GM12878 (cell line): ENCODE measurements at regions not wholly inside any gene's neighbourhood (a gene's known extent, or its start where the extent isn't known, plus 50 kb on each side); places are given as distances from the start of the nearest gene placed in this dataset.

ENCODE experiments used
- ATAC-seq: fragments of 200-7000 bp; cut with Tn5 transposase; 3 replicates; pipeline ENCODE4 v1.9.1; 2020; ENCODE audit warnings: mild to moderate bottlenecking, moderate library complexity
- BruUV-seq: library from RNA; stranded (reverse); fragments of 400-500 nt; replicated peaks from 2 replicates; lab custom pipeline; 2021; lab: Mats Ljungman, UMichigan
- CTCF ChIA-PET: fragments of 300-600 bp; sonication (Branson Sonifier 250); formaldehyde crosslinking; extraction: SDS; loops from one replicate; lab custom pipeline; 2021; ENCODE audit warnings: inconsistent platforms; lab: Yijun Ruan, JAX
- POLR2A ChIA-PET: fragments of 350-600 bp; formaldehyde crosslinking; extraction: SDS; loops from one replicate; lab custom pipeline; 2021; ENCODE audit warnings: inconsistent platforms; lab: Charles Lee
- RAD21 ChIA-PET: fragments of 300-600 bp; sonication (Branson Sonifier 250); formaldehyde crosslinking; loops from one replicate; lab custom pipeline; 2023; ENCODE audit warnings: antibody characterized with exemption; ENCODE audit not compliant: unreplicated experiment; lab: Charles Lee
- SMC1A ChIA-PET: fragments of 300-600 bp; sonication (Branson Sonifier 250); formaldehyde crosslinking; loops from one replicate; lab custom pipeline; 2023; ENCODE audit not compliant: unreplicated experiment, uncharacterized antibody; lab: Charles Lee
- DNase-seq: peaks from one replicate; pipeline ENCODE4 v3.0.0-alpha.2; 2011; ENCODE audit warnings: low read depth, low spot score
- FAIRE-seq: peaks from 3 replicates; lab custom pipeline; 2011; peaks lifted over from hg19 to GRCh38; lab: Jason Lieb, UNC
- H2AFZ ChIP-seq: 2 replicates; pipeline ENCODE4 v1.6.0; 2011; ENCODE audit warnings: low read depth, low read length, control low read depth; ENCODE audit not compliant: control insufficient read depth
- H3K27ac ChIP-seq: 2 replicates; pipeline ENCODE4 v1.5.1; 2011; ENCODE audit warnings: control low read depth; ENCODE audit not compliant: control insufficient read depth, insufficient read depth
- H3K27me3 ChIP-seq, 2 experiments: replicated peaks in 1 of 2; 2 replicates each; pipeline versions ENCODE4 v1.6.0 to v1.6.1; 2011; ENCODE audit warnings: low read length in 1 of 2; ENCODE audit not compliant: control insufficient read depth in 2 of 2, insufficient read depth in 2 of 2
- H3K36me3 ChIP-seq, 2 experiments: 2 replicates each; pipeline ENCODE4 v1.5.1; 2011; ENCODE audit warnings: low read length in 1 of 2; ENCODE audit not compliant: control insufficient read depth in 2 of 2, insufficient read depth in 2 of 2
- H3K4me1 ChIP-seq: 2 replicates; pipeline ENCODE4 v1.6.1; 2011; ENCODE audit warnings: mild to moderate bottlenecking, low read length, moderate library complexity, mixed read lengths; ENCODE audit not compliant: control insufficient read depth, insufficient read depth
- H3K4me2 ChIP-seq: 2 replicates; pipeline ENCODE4 v1.6.0; 2011; ENCODE audit warnings: control low read depth; ENCODE audit not compliant: control insufficient read depth, insufficient read depth
- H3K4me3 ChIP-seq: fragments of 200-600 bp; sonication (generic); 2 replicates; pipeline ENCODE4 v1.5.1; 2016
- H3K79me2 ChIP-seq: 2 replicates; pipeline ENCODE4 v1.6.0; 2011; ENCODE audit warnings: low read length; ENCODE audit not compliant: control insufficient read depth, insufficient read depth
- H3K9ac ChIP-seq: 2 replicates; pipeline ENCODE4 v1.8.0; 2011; ENCODE audit warnings: low read length, control low read depth, mixed read lengths; ENCODE audit not compliant: control insufficient read depth, insufficient read depth
- H3K9me3 ChIP-seq: replicated peaks from 3 replicates; pipeline ENCODE4 v1.5.1; 2011; ENCODE audit warnings: mild to moderate bottlenecking, low read length; ENCODE audit not compliant: control insufficient read depth, insufficient read depth
- H4K20me1 ChIP-seq: 2 replicates; pipeline ENCODE4 v1.6.0; 2011; ENCODE audit not compliant: control insufficient read depth, insufficient read depth
- ATF3 ChIP-seq: IDR thresholded peaks from 2 replicates; pipeline ENCODE4 v1.6.1; 2011; ENCODE audit warnings: low read depth, mild to moderate bottlenecking, low read length, moderate library complexity, borderline replicate concordance; ENCODE audit errors: extremely low read depth
- BACH1 ChIP-seq: fragments of 450-650 bp; IDR thresholded peaks from 2 replicates; pipeline ENCODE4 v1.6.1; 2017; ENCODE audit warnings: mild to moderate bottlenecking, borderline replicate concordance
- CHD1 ChIP-seq: IDR thresholded peaks from 2 replicates; pipeline ENCODE4 v1.6.1; 2012; ENCODE audit warnings: low read depth, low read length, improper control_type of control experiment
- ESRRA ChIP-seq: IDR thresholded peaks from 2 replicates; pipeline ENCODE4 v1.6.1; 2012; ENCODE audit warnings: mild to moderate bottlenecking, low read length, improper control_type of control experiment
- JUND ChIP-seq: IDR thresholded peaks from 2 replicates; pipeline ENCODE4 v1.6.1; 2012; ENCODE audit warnings: low read depth, mild to moderate bottlenecking, low read length, improper control_type of control experiment, moderate library complexity
- MYB ChIP-seq: fragments of 150-350 bp; IDR thresholded peaks from 2 replicates; pipeline ENCODE4 v1.6.1; 2014; ENCODE audit warnings: mild to moderate bottlenecking, low read depth, low read length, borderline replicate concordance
- NBN ChIP-seq: fragments of 450-650 bp; IDR thresholded peaks from 2 replicates; pipeline ENCODE4 v1.6.1; 2016
- NFIC ChIP-seq: IDR thresholded peaks from 2 replicates; pipeline ENCODE4 v1.6.1; 2012; ENCODE audit warnings: low read depth, mild to moderate bottlenecking, inconsistent platforms, low read length, moderate library complexity
- NFYB ChIP-seq: IDR thresholded peaks from 2 replicates; pipeline ENCODE4 v1.6.1; 2011; ENCODE audit warnings: low read depth, mild to moderate bottlenecking, low read length, improper control_type of control experiment, moderate library complexity; ENCODE audit not compliant: insufficient read depth
- NR2C1 ChIP-seq: fragments of 450-650 bp; IDR thresholded peaks from 2 replicates; pipeline ENCODE4 v1.6.1; 2017; ENCODE audit warnings: antibody characterized with exemption, mild to moderate bottlenecking, moderate library complexity
- NR2F1 ChIP-seq: fragments of 450-650 bp; conservative IDR thresholded peaks from 2 replicates; pipeline ENCODE4 v1.6.1; 2017; ENCODE audit warnings: mild to moderate bottlenecking
- POLR2AphosphoS5 ChIP-seq: IDR thresholded peaks from 2 replicates; pipeline ENCODE4 v1.6.1; 2011; ENCODE audit warnings: mild to moderate bottlenecking, low read length, inconsistent platforms
- RAD21 ChIP-seq: IDR thresholded peaks from 2 replicates; pipeline ENCODE4 v1.6.1; 2011; ENCODE audit warnings: mild to moderate bottlenecking, low read depth, low read length, moderate library complexity; ENCODE audit not compliant: insufficient read depth
- ZNF384 ChIP-seq: IDR thresholded peaks from 2 replicates; pipeline ENCODE4 v1.6.1; 2012; ENCODE audit warnings: low read depth, mild to moderate bottlenecking, low read length, improper control_type of control experiment, borderline replicate concordance
- WGBS: methylation state at CpG from one replicate; pipeline ENCODE4 v1.1.6; 2016; ENCODE audit warnings: low lambda C conversion rate; ENCODE audit not compliant: insufficient replicate concordance, insufficient coverage; ENCODE audit errors: missing lambda C conversion rate; 5-methylcytosine and 5-hydroxymethylcytosine counted together
- in situ Hi-C: fragments of 300-500 bp; cut with MboI; formaldehyde crosslinking; loops from 9 replicates; pipeline ENCODE4 v1.14.3; 2018; ENCODE audit warnings: mixed read lengths
- intact Hi-C: fragments of 100-400 bp; cut with micrococcal nuclease; formaldehyde crosslinking; loops from one replicate; pipeline ENCODE4 v1.14.2; 2022; ENCODE audit not compliant: unreplicated experiment
- TF ChIP-seq, protein P1 (sequence below): IDR thresholded peaks from 2 replicates; pipeline ENCODE4 v1.6.1; 2011; ENCODE audit warnings: low read depth, low read length, improper control_type of control experiment, borderline replicate concordance

DNA sequence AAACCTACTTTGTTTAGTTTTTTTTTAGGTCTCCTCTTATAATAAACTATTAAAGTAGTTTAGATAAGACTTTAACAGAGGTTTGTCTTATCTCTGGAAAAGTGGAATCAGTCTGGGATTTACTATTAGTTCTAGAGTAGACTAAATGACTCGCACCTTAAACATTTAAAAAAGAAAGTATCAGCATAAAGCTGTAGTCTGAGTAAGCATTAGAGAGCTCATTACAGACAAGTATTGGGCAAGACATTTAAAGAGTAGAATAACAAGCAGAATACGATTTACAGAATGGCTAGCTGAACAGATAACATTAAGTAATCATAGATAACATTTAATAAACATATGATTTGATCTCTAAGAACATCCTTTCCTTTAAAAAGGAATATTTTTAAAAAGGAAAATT lies 226.0 kb upstream of the DMAC1 start:
- no peaks in the 10 kb centered on the region for H3K4me1 ChIP-seq
- no peaks in the 10 kb centered on the region for H4K20me1 ChIP-seq
- ChIA-PET CTCF (interaction anchor here (0.6 to 0.7 kb wide), 2 partner anchors 256 to 1211 kb away, joined by 3 to 4 read pairs; no protein-coding TSS in a partner anchor), RAD21 (no interaction called here), SMC1A (no interaction called here), POLR2A (interaction anchor here (0.6 kb wide), 1 partner anchor 381 kb away, joined by 4 read pairs; no protein-coding TSS in a partner anchor)
- DNase-seq (no peak), FAIRE-seq (no peak), ATAC-seq (no peak)
- H3K9ac ChIP-seq: no peak overlapping the region
- no peaks in the 10 kb centered on the region for H3K36me3 ChIP-seq
- TF ChIP-seq NBN (no peak), ZNF384 (no peak), ATF3 (no peak), ESRRA (no peak), NR2F1 (no peak), RAD21 (no peak)
- in situ Hi-C loops: no loop called here
- no peak overlapping the region for H3K27ac ChIP-seq
- intact Hi-C loops: loop anchor here (10.0 kb wide), 1 partner anchor 59 kb away; no protein-coding TSS in a partner anchor
- H3K4me3 ChIP-seq: no peak overlapping the region
- no TSS peak for BruUV-seq
- no peak overlapping the region for H2AFZ ChIP-seq
- no peak overlapping the region for H3K4me2 ChIP-seq
- H3K9me3 ChIP-seq: no peaks in the 10 kb centered on the region
- 2% methylated on average over 2 of the region's 2 CpGs for WGBS
- no peaks in the 10 kb centered on the region for H3K27me3 ChIP-seq
- no peaks in the 10 kb centered on the region for H3K79me2 ChIP-seq

GRCh38 chr9:8020186-8020585 lies 220.6 kb upstream of the DMAC1 start:
- Histone ChIP-seq H2AFZ (no peak overlapping the region), H3K36me3 (no peaks in the 10 kb centered on the region; a peak in 1 of 4 replicates), H3K27me3 (no peaks in the 10 kb centered on the region), H3K4me1 (no peaks in the 10 kb centered on the region), H3K9ac (no peak overlapping the region), H3K4me3 (no peak overlapping the region), H3K79me2 (no peaks in the 10 kb centered on the region), H3K9me3 (no peaks in the 10 kb centered on the region), H3K27ac (no peak overlapping the region), H4K20me1 (no peaks in the 10 kb centered on the region), H3K4me2 (no peak overlapping the region)
- FAIRE-seq: no peak
- WGBS: 0% methylated on average over 1 of the region's 1 CpG
- CTCF ChIA-PET: no interaction called here
- intact Hi-C loops (loop anchor here (10.0 kb wide), 1 partner anchor 65 kb away; no protein-coding TSS in a partner anchor), in situ Hi-C loops (no loop called here)
- POLR2A ChIA-PET: no interaction called here
- SMC1A ChIA-PET: no interaction called here
- RAD21 ChIA-PET: no interaction called here
- BruUV-seq: no TSS peak
- no peak for DNase-seq
- TF ChIP-seq JUND: no peak
- no peak for TF ChIP-seq CHD1
- TF ChIP-seq POLR2AphosphoS5: no peak
- no peak for TF ChIP-seq NFIC
- TF ChIP-seq, protein P1, sequence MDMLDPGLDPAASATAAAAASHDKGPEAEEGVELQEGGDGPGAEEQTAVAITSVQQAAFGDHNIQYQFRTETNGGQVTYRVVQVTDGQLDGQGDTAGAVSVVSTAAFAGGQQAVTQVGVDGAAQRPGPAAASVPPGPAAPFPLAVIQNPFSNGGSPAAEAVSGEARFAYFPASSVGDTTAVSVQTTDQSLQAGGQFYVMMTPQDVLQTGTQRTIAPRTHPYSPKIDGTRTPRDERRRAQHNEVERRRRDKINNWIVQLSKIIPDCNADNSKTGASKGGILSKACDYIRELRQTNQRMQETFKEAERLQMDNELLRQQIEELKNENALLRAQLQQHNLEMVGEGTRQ: no peak
- no peak for TF ChIP-seq BACH1
- TF ChIP-seq MYB: no peak
- TF ChIP-seq NFYB: no peak
- TF ChIP-seq NR2C1: no peak
- no peak for TF ChIP-seq NR2F1
- ATAC-seq: no peak
